ENCODE measurements at regions not wholly inside any gene's neighbourhood (a gene's known extent, or its start where the extent isn't known, plus 50 kb on each side); places are given as distances from the start of the nearest gene placed in this dataset.

DNA sequence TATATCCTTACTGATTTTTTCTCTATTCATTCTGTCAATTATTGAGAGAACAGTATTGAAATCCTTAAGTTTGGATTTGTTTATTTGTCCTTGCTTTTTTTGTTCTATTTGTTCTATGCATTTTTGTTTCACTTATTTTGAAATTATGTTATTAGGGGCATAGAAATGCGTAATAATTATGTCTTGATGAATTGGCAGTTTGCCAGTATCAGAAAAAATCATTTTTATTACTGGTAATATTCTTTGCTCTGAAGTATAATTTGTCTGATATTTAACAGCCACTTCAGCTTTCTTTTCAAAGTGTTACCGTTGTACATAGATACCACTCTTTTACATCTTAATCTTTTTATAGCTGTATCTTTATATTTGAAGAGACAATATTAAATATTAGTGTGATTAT lies 2090.9 kb upstream of the WWC1 start:
- in situ Hi-C loops (cut with MboI): no loop called here
- H4K20me1 ChIP-seq (ENCODE audit: control insufficient read depth, insufficient read depth): no peaks in the 10 kb centered on the region
- H3K36me3 ChIP-seq (ENCODE audit: control insufficient read depth in 2 of 2, insufficient read depth in 2 of 2, low read length in 1 of 2): no peaks in the 10 kb centered on the region
- H3K27ac ChIP-seq (ENCODE audit: control insufficient read depth, insufficient read depth): no peak overlapping the region
- TF ChIP-seq POU2F2 (IDR thresholded peaks at IDR 0.05; ENCODE audit: borderline replicate concordance, low read depth, low read length): no peak
- TF ChIP-seq ZNF274 (IDR thresholded peaks at IDR 0.05; ENCODE audit: insufficient read depth, insufficient read length): no peak
- TF ChIP-seq IKZF1 (conservative IDR thresholded peaks at IDR 0.05): no peak
- no peak overlapping the region for H3K9ac ChIP-seq (ENCODE audit: control insufficient read depth, insufficient read depth, low read length)
- ATAC-seq: no peak
- no peaks in the 10 kb centered on the region for H3K9me3 ChIP-seq (replicated peaks; ENCODE audit: control insufficient read depth, insufficient read depth, low read length)
- BruUV-seq (replicated peaks): no TSS peak
- POLR2A ChIA-PET: interaction anchor here (0.7 kb wide), 1 partner anchor 246 kb away, joined by 3 read pairs; no protein-coding TSS in a partner anchor
- CTCF ChIA-PET: no interaction called here
- no peaks in the 10 kb centered on the region for H3K4me1 ChIP-seq (ENCODE audit: control insufficient read depth, insufficient read depth, low read length)
- no peak overlapping the region for H3K4me3 ChIP-seq
- intact Hi-C loops (cut with micrococcal nuclease; ENCODE audit: unreplicated experiment): no loop called here
- no peak overlapping the region for H3K4me2 ChIP-seq (ENCODE audit: control insufficient read depth, insufficient read depth)
- SMC1A ChIA-PET (ENCODE audit: uncharacterized antibody, unreplicated experiment): no interaction called here
- RAD21 ChIA-PET (ENCODE audit: unreplicated experiment): no interaction called here
- no peak for DNase-seq (ENCODE audit: low read depth, low spot score)
- H3K79me2 ChIP-seq (ENCODE audit: control insufficient read depth, insufficient read depth, low read length): no peaks in the 10 kb centered on the region
- H2AFZ ChIP-seq (ENCODE audit: control insufficient read depth, low read depth, low read length): no peak overlapping the region
- H3K27me3 ChIP-seq (replicated peaks in 1 of 2; ENCODE audit: control insufficient read depth in 2 of 2, insufficient read depth in 2 of 2, low read length in 1 of 2): no peaks in the 10 kb centered on the region
- FAIRE-seq: no peak
- WGBS (ENCODE audit: insufficient coverage, insufficient replicate concordance, low lambda C conversion rate, missing lambda C conversion rate): 21% methylated on average over 2 of the region's 2 CpGs

DNA sequence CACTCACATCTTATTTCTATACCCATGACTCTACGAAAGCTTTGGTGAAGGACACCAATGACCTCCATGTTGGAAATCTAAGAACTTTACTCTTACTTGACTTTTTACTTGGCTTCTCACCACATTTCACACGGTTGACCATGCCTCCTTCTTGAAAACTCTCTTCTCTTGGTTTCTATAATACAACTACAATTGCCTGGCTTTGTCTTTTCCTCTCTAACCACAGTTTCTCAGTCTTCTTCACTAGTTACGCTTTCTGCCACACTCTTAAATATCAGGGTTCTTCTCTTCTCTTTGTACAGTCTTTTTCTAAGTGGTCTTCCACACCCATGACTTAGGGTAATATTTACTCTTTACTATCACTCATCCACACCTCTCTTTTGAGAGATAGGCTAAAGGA lies 2079.8 kb upstream of the WWC1 start:
- in situ Hi-C loops (cut with MboI) (no loop called here), intact Hi-C loops (cut with micrococcal nuclease; ENCODE audit: unreplicated experiment) (no loop called here)
- no peak overlapping the region for H3K27ac ChIP-seq (ENCODE audit: control insufficient read depth, insufficient read depth)
- POLR2A ChIA-PET: no interaction called here
- no peaks in the 10 kb centered on the region for H3K9me3 ChIP-seq (replicated peaks; ENCODE audit: control insufficient read depth, insufficient read depth, low read length)
- ATAC-seq: no peak
- CTCF ChIA-PET: no interaction called here
- no peak overlapping the region for H3K4me3 ChIP-seq
- RAD21 ChIA-PET (ENCODE audit: unreplicated experiment): no interaction called here
- H3K79me2 ChIP-seq (ENCODE audit: control insufficient read depth, insufficient read depth, low read length): no peaks in the 10 kb centered on the region
- no TSS peak for BruUV-seq (replicated peaks)
- no peaks in the 10 kb centered on the region for H3K27me3 ChIP-seq (replicated peaks in 1 of 2; ENCODE audit: control insufficient read depth in 2 of 2, insufficient read depth in 2 of 2, low read length in 1 of 2)
- H3K9ac ChIP-seq (ENCODE audit: control insufficient read depth, insufficient read depth, low read length): no peak overlapping the region
- no peak overlapping the region for H3K4me2 ChIP-seq (ENCODE audit: control insufficient read depth, insufficient read depth)
- no peak for FAIRE-seq
- 4% methylated on average over 3 of the region's 3 CpGs for WGBS (ENCODE audit: insufficient coverage, insufficient replicate concordance, low lambda C conversion rate, missing lambda C conversion rate)
- H3K36me3 ChIP-seq (ENCODE audit: control insufficient read depth in 2 of 2, insufficient read depth in 2 of 2, low read length in 1 of 2): no peaks in the 10 kb centered on the region
- DNase-seq (ENCODE audit: low read depth, low spot score): no peak
- SMC1A ChIA-PET (ENCODE audit: uncharacterized antibody, unreplicated experiment): no interaction called here
- no peak overlapping the region for H2AFZ ChIP-seq (ENCODE audit: control insufficient read depth, low read depth, low read length)
- H3K4me1 ChIP-seq (ENCODE audit: control insufficient read depth, insufficient read depth, low read length): no peaks in the 10 kb centered on the region
- no peak for TF ChIP-seq MEF2A (IDR thresholded peaks at IDR 0.05; ENCODE audit: insufficient read depth, low read depth, low read length)
- no peak for TF ChIP-seq CHD2 (IDR thresholded peaks at IDR 0.05; ENCODE audit: borderline replicate concordance, low read depth, low read length)
- no peak for TF ChIP-seq ETV6 (conservative IDR thresholded peaks at IDR 0.05 in 1 of 2, IDR thresholded peaks at IDR 0.05 in 1 of 2; ENCODE audit: borderline replicate concordance in 1 of 2, low read depth in 1 of 2)
- no peak for TF ChIP-seq NFYB (IDR thresholded peaks at IDR 0.05; ENCODE audit: insufficient read depth, low read depth, low read length)
- TF ChIP-seq FOXK2 (IDR thresholded peaks at IDR 0.05): no peak
- TF ChIP-seq, protein P1, sequence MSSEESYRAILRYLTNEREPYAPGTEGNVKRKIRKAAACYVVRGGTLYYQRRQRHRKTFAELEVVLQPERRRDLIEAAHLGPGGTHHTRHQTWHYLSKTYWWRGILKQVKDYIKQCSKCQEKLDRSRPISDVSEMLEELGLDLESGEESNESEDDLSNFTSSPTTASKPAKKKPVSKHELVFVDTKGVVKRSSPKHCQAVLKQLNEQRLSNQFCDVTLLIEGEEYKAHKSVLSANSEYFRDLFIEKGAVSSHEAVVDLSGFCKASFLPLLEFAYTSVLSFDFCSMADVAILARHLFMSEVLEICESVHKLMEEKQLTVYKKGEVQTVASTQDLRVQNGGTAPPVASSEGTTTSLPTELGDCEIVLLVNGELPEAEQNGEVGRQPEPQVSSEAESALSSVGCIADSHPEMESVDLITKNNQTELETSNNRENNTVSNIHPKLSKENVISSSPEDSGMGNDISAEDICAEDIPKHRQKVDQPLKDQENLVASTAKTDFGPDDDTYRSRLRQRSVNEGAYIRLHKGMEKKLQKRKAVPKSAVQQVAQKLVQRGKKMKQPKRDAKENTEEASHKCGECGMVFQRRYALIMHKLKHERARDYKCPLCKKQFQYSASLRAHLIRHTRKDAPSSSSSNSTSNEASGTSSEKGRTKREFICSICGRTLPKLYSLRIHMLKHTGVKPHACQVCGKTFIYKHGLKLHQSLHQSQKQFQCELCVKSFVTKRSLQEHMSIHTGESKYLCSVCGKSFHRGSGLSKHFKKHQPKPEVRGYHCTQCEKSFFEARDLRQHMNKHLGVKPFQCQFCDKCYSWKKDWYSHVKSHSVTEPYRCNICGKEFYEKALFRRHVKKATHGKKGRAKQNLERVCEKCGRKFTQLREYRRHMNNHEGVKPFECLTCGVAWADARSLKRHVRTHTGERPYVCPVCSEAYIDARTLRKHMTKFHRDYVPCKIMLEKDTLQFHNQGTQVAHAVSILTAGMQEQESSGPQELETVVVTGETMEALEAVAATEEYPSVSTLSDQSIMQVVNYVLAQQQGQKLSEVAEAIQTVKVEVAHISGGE (CRISPR knock-in tag; IDR thresholded peaks at IDR 0.05): no peak
- no peak for TF ChIP-seq FOXM1 (IDR thresholded peaks at IDR 0.05; ENCODE audit: low read depth, low read length)
- no peak for TF ChIP-seq STAT3 (IDR thresholded peaks at IDR 0.05; ENCODE audit: low read depth, low read length)
- TF ChIP-seq, protein P2, sequence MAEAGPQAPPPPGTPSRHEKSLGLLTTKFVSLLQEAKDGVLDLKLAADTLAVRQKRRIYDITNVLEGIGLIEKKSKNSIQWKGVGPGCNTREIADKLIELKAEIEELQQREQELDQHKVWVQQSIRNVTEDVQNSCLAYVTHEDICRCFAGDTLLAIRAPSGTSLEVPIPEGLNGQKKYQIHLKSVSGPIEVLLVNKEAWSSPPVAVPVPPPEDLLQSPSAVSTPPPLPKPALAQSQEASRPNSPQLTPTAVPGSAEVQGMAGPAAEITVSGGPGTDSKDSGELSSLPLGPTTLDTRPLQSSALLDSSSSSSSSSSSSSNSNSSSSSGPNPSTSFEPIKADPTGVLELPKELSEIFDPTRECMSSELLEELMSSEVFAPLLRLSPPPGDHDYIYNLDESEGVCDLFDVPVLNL (IDR thresholded peaks at IDR 0.05; ENCODE audit: low read depth, low read length): no peak
- H4K20me1 ChIP-seq (ENCODE audit: control insufficient read depth, insufficient read depth): no peaks in the 10 kb centered on the region

All from GM12878 (cell line).